HCT116 (cell line): ENCODE measurements at regions not wholly inside any gene's neighbourhood (a gene's known extent, or its start where the extent isn't known, plus 50 kb on each side); places are given as distances from the start of the nearest gene placed in this dataset.

Source experiments
- ATAC-seq: fragments of 200-7000 bp; cut with Tn5 transposase; 2 replicates; pipeline ENCODE4 v1.9.1; 2020; ENCODE audit warnings: mild to moderate bottlenecking, moderate library complexity
- BruUV-seq: library from RNA; stranded (reverse); fragments of 400-500 nt; replicated peaks from 2 replicates; lab custom pipeline; 2021; lab: Mats Ljungman, UMichigan
- CTCF ChIA-PET: fragments of 300-600 bp; sonication (Branson Sonifier 250); formaldehyde crosslinking; loops from one replicate; lab custom pipeline; 2021; ENCODE audit warnings: antibody characterized with exemption; lab: Charles Lee
- POLR2A ChIA-PET: fragments of 300-600, 350-600 bp; sonication (Branson Sonifier 250); formaldehyde crosslinking; loops from one replicate; lab custom pipeline; 2021; ENCODE audit warnings: antibody characterized with exemption; lab: Charles Lee
- RAD21 ChIA-PET, 2 experiments: fragments of 300-600 bp; sonication (Branson Sonifier 250); formaldehyde crosslinking; loops; one replicate each; lab custom pipeline; 2023; ENCODE audit warnings: low total read pairs in 2 of 2; ENCODE audit not compliant: uncharacterized antibody in 2 of 2, unreplicated experiment in 2 of 2, low non-redundant PET in 1 of 2; lab: Charles Lee
- DNase-seq: peaks from one replicate; pipeline ENCODE4 v3.0.0-alpha.2; 2010; ENCODE audit warnings: low read depth, low spot score
- H2AFZ ChIP-seq: fragments of 200-600 bp; shearing (Covaris generic), sonication (generic); 2 replicates; pipeline ENCODE4 v1.6.1; 2017; ENCODE audit warnings: low read depth, mixed run types, mixed read lengths, antibody characterized with exemption, low read length; ENCODE audit not compliant: poor library complexity, severe bottlenecking
- H3K27ac ChIP-seq: 2 replicates; pipeline ENCODE4 v1.5.1; 2012; ENCODE audit warnings: low read depth, low read length
- H3K27me3 ChIP-seq: fragments of 200-600 bp; sonication (generic); 2 replicates; pipeline ENCODE4 v1.6.1; 2016; ENCODE audit warnings: mixed run types, low read length, mixed read lengths; ENCODE audit not compliant: insufficient read depth
- H3K36me3 ChIP-seq, 2 experiments: fragments of 200-500 bp in 1 of 2; fragments of 200-600 bp in 1 of 2; sonication (Bioruptor generic) in 1 of 2; sonication (generic) in 1 of 2; 2 replicates each; pipeline versions ENCODE4 v1.5.1 to v1.6.1; 2014 to 2016; ENCODE audit warnings: low read length in 2 of 2, inconsistent platforms in 1 of 2, mixed read lengths in 1 of 2, mixed run types in 1 of 2; ENCODE audit not compliant: insufficient read depth in 2 of 2, control insufficient read depth in 1 of 2
- H3K4me1 ChIP-seq, 2 experiments: fragments of 200-600 bp in 1 of 2; sonication (generic) in 1 of 2; 2 replicates each; pipeline versions ENCODE4 v1.5.1 to v1.6.1; 2012 to 2017; ENCODE audit warnings: low read length in 2 of 2, inconsistent platforms in 1 of 2, mild to moderate bottlenecking in 1 of 2, mixed read lengths in 1 of 2, mixed run types in 1 of 2, moderate library complexity in 1 of 2; ENCODE audit not compliant: insufficient read depth in 2 of 2, control insufficient read depth in 1 of 2
- H3K4me2 ChIP-seq: fragments of 200-600 bp; sonication (generic); 2 replicates; pipeline ENCODE4 v1.6.1; 2017; ENCODE audit warnings: mixed run types, low read length, mixed read lengths
- H3K4me3 ChIP-seq, 2 experiments: fragments of 200-600 bp in 1 of 2; sonication (generic) in 1 of 2; replicated peaks in 1 of 2; 2 replicates each; pipeline ENCODE4 v1.5.1; 2011 to 2016; ENCODE audit warnings: low read length in 2 of 2, control low read depth in 1 of 2, low read depth in 1 of 2, mild to moderate bottlenecking in 1 of 2, mixed read lengths in 1 of 2, mixed run types in 1 of 2
- H3K79me2 ChIP-seq: fragments of 200-600 bp; sonication (generic); 2 replicates; pipeline ENCODE4 v1.6.1; 2017; ENCODE audit warnings: mild to moderate bottlenecking, mixed run types, low read length, moderate library complexity, mixed read lengths; ENCODE audit not compliant: insufficient read depth
- H3K9ac ChIP-seq: fragments of 200-600 bp; sonication (generic); 2 replicates; pipeline ENCODE4 v1.6.1; 2016; ENCODE audit warnings: low read length, mixed read lengths
- H3K9me2 ChIP-seq: fragments of 200-600 bp; sonication (generic), shearing (Covaris generic); 2 replicates; pipeline ENCODE4 v1.6.1; 2017; ENCODE audit warnings: mixed run types, mild to moderate bottlenecking, moderate library complexity; ENCODE audit not compliant: insufficient read depth
- H3K9me3 ChIP-seq, 2 experiments: fragments of 200-500 bp in 1 of 2; fragments of 200-600 bp in 1 of 2; sonication (Bioruptor generic) in 1 of 2; sonication (generic) in 1 of 2; 2 replicates each; pipeline ENCODE4 v1.6.1; 2014 to 2017; ENCODE audit warnings: low read length in 2 of 2, mixed read lengths in 2 of 2, inconsistent platforms in 1 of 2, low read depth in 1 of 2, mild to moderate bottlenecking in 1 of 2, mixed run types in 1 of 2, moderate library complexity in 1 of 2; ENCODE audit not compliant: control insufficient read depth in 1 of 2, insufficient read depth in 1 of 2
- H4K20me1 ChIP-seq: fragments of 200-600 bp; sonication (generic), shearing (Covaris generic); 2 replicates; pipeline ENCODE4 v1.6.1; 2017; ENCODE audit warnings: mixed run types, mild to moderate bottlenecking, moderate library complexity; ENCODE audit not compliant: insufficient read depth
- CEBPB ChIP-seq: IDR thresholded peaks from 2 replicates; pipeline ENCODE4 v1.6.1; 2012; ENCODE audit warnings: low read depth
- EZH2 ChIP-seq: fragments of 200-600 bp; sonication (generic); IDR thresholded peaks from 2 replicates; pipeline ENCODE4 v1.6.1; 2017; ENCODE audit warnings: antibody characterized with exemption, mixed run types
- EZH2phosphoT487 ChIP-seq: fragments of 200-600 bp; IDR thresholded peaks from 2 replicates; pipeline ENCODE4 v1.6.1; 2018; ENCODE audit warnings: antibody characterized with exemption, borderline replicate concordance
- FOSL1 ChIP-seq: IDR thresholded peaks from 2 replicates; pipeline ENCODE4 v1.6.1; 2012; ENCODE audit warnings: low read depth
- MAX ChIP-seq: IDR thresholded peaks from 2 replicates; pipeline ENCODE4 v1.6.1; 2012
- POLR2A ChIP-seq: IDR thresholded peaks from 2 replicates; pipeline ENCODE4 v1.7.0; 2011; ENCODE audit warnings: borderline replicate concordance; ENCODE audit not compliant: insufficient read depth, insufficient read length; ENCODE audit errors: extremely low read depth
- POLR2AphosphoS5 ChIP-seq: IDR thresholded peaks from 2 replicates; pipeline ENCODE4 v1.6.1; 2011; ENCODE audit warnings: mild to moderate bottlenecking, low read depth, low read length, moderate library complexity
- RAD21 ChIP-seq: IDR thresholded peaks from 2 replicates; pipeline ENCODE4 v1.6.1; 2012; ENCODE audit warnings: low read depth, mild to moderate bottlenecking
- REST ChIP-seq: IDR thresholded peaks from 2 replicates; pipeline ENCODE4 v1.6.1; 2012; ENCODE audit warnings: low read depth
- SP1 ChIP-seq: IDR thresholded peaks from 2 replicates; pipeline ENCODE4 v1.6.1; 2012; ENCODE audit warnings: low read depth
- YY1 ChIP-seq: IDR thresholded peaks from 2 replicates; pipeline ENCODE4 v1.6.1; 2011; ENCODE audit warnings: low read length, low read depth, moderate library complexity, mild to moderate bottlenecking; ENCODE audit not compliant: insufficient replicate concordance; ENCODE audit errors: extremely low read depth
- ZBTB33 ChIP-seq: IDR thresholded peaks from 2 replicates; pipeline ENCODE4 v1.6.1; 2011; ENCODE audit warnings: mild to moderate bottlenecking, low read length, moderate library complexity; ENCODE audit not compliant: insufficient replicate concordance; ENCODE audit errors: extremely low read depth
- ZNF274 ChIP-seq: fragments of 200-500 bp; sonication (Bioruptor generic); IDR thresholded peaks from 2 replicates; pipeline ENCODE4 v1.6.1; 2014; ENCODE audit warnings: mild to moderate bottlenecking, low read depth, low read length, inconsistent platforms
- intact Hi-C: fragments of 100-400 bp; cut with micrococcal nuclease; formaldehyde crosslinking; loops from 2 replicates; pipeline ENCODE4 v1.10.0; 2022

GRCh38 chr20:43263226-43263625, 73.5 kb upstream of the PTPRT start:
- H3K79me2 ChIP-seq = no peaks in the 10 kb centered on the region
- H3K27me3 ChIP-seq = peaks cover 3% of the 10 kb centered on the region; the same call in 1 of the 2 replicates
- no peaks in the 10 kb centered on the region for H3K9me2 ChIP-seq
- TF ChIP-seq REST = no peak
- no peak for TF ChIP-seq YY1
- no peak for TF ChIP-seq SP1
- no peak for TF ChIP-seq CEBPB
- no peak for TF ChIP-seq EZH2phosphoT487
- TF ChIP-seq ZNF274 = no peak
- TF ChIP-seq EZH2 = no peak
- TF ChIP-seq RAD21 = no peak
- no peak for TF ChIP-seq ZBTB33
- no peak for TF ChIP-seq POLR2AphosphoS5
- no peak for TF ChIP-seq FOSL1
- no peak for TF ChIP-seq MAX
- TF ChIP-seq POLR2A = no peak
- DNase-seq (no peak), ATAC-seq (no peak)
- H2AFZ ChIP-seq = no peak overlapping the region
- H3K36me3 ChIP-seq = no peaks in the 10 kb centered on the region
- ChIA-PET POLR2A (no interaction called here), CTCF (no interaction called here), RAD21 (no interaction called here)
- no peaks in the 10 kb centered on the region for H4K20me1 ChIP-seq
- no peak overlapping the region for H3K4me2 ChIP-seq
- no peaks in the 10 kb centered on the region for H3K9me3 ChIP-seq
- no peak overlapping the region for H3K9ac ChIP-seq
- intact Hi-C loops = no loop called here
- H3K27ac ChIP-seq = no peak overlapping the region
- H3K4me1 ChIP-seq = no peaks in the 10 kb centered on the region
- no peak overlapping the region for H3K4me3 ChIP-seq
- no TSS peak for BruUV-seq
